NOMO-1 (cell line): ENCODE measurements at regions not wholly inside any gene's neighbourhood (a gene's known extent, or its start where the extent isn't known, plus 50 kb on each side); places are given as distances from the start of the nearest gene placed in this dataset.
"Not testable (repeated sequence)": the region's sequence is repeated elsewhere in the genome, so short reads cannot be mapped to it uniquely, and the experiment has no call there.

Experiments
- DNase-seq, 2 experiments: peaks; one replicate each; lab custom pipeline; 2025; ENCODE audit not compliant: unreplicated experiment in 2 of 2; lab: John Stamatoyannopoulos, UW

DNA sequence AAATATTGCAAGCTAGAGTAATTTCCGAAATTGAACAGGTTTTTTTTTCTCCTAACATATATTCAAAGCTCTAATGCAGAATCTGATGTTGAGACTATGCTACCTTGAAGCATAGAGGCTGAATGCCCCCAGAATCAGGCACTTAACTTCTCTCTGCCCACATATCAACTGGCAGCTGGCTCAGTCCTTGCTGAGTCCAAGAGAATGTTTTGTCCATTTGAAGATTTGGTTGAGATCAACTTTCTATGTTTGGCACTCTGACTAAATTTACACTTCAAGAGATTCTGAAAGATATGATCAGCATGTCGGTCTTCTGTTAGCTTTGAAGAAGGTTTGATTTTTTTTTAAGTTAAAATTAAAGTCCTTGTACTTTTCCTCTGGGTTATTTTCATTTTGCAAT, 1298.1 kb downstream of the EPHA7 start:
- DNase-seq, result no peak

DNA sequence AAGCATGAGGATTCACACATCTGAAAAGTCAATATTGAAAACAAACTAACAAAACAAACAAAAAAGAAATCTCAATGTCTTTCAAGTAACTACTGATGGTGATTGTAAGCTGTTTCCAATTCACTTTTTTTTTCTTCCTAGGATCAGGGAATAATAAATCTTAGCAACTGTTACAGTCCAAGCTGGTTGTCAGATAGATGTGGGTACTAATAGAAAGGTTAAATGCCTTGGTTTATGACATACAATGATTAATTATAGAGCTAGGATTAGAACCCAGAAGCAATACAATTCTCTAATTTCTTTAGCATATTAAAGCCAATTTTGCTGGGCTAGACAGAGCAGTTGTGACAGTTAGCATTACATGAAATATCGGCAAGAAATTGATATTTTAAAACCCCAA, 1301.6 kb downstream of the EPHA7 start:
- DNase-seq, result no peak

GRCh38 chr6:92114797-92115196, 1304.6 kb downstream of the EPHA7 start:
- DNase-seq, result no peak

DNA sequence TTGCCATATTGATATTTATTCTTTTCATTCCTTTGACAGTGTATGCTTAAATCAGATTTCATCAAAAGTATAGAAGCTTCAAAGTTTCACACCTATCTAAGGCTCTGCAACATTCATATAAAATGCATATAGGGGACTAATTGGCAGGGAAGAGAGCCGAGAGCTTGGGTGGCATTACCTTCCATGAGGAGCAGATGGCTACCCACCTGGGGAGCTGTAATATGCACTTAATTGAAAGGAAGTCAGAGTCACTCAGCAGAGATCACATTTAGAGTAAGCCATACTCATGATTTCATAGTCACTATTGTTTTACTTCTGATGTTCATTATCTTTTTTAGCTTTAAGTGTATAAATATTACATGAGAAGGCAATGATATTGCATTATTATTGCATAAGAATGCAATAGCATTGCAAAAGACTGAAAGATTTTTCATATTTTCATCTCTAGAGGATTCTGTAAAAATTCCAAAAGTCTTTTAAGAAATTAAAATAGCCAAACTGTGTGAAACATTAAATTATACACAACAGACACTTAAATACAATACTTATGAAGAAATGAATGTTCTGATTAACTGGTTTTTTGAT, 1305.2 kb downstream of the EPHA7 start:
- DNase-seq, result no peak

GRCh38 chr6:92111386-92111785, 1308.0 kb downstream of the EPHA7 start:
- peak in 1 of 2 experiments; percentile 76 for DNase-seq

DNA sequence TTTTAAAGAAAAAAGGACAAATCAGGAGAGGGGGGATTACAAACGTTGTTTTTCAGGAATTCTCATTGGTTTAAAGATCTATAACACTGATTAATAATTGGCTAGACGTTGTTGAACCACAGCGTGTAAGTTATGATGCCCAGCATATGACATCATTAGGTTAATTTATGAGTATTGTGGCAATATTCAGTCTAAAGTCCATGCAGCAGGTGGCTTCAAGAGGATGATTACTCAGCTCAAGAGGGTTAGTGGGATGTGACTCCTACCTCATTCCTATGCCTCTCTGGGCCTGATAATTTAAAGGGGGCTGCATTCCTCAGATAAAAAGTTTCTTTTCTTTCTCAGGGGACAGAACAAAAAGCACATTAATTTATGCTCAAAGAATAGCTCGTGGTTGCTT, 1309.0 kb downstream of the EPHA7 start:
- DNase-seq, result peak; percentile 32 to 70

GRCh38 chr6:92109956-92110355, 1309.4 kb downstream of the EPHA7 start:
- DNase-seq, result peak; percentile 65 to 83

DNA sequence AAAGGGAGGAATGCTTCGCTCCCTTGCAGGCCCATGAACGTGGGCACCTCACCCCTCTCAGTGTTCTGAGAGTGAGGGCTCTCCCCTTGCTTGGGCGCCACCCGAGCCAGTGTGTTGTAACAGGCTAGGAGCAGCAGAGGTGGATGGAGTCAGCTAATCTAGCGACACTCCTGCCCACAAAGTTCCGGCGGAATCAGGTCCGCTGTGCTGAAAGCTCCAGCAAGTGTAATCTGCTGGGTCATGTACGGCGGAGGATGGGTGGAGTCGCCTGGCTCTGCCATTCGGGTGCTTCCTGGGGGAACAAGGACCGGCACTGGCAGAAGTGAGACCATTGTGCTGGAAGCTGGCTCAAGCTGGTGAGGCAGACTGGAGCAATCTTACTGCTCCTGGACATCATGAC, 1310.1 kb downstream of the EPHA7 start:
- no peak for DNase-seq

DNA sequence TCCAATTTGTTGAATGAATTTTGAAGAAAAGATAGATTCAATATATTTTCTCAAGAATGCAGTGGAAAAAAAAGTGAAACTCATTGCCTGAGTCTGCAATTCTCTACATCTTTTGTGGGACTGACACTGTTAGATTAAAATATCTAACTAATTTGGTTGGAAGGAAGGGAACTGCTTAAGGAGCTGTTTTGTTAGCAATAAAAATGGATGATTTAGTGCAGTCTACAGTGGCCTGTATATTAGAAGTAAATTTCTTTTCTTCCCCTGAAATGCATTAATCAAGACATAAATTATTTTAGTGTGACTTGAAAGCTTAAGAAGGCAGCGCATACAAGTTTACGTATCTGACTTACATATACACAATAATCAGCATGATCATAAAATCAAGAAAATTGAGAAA, 1332.6 kb downstream of the EPHA7 start:
- no peak for DNase-seq

GRCh38 chr6:92083914-92084313, 1335.4 kb downstream of the EPHA7 start:
- not testable (repeated sequence) for DNase-seq

DNA sequence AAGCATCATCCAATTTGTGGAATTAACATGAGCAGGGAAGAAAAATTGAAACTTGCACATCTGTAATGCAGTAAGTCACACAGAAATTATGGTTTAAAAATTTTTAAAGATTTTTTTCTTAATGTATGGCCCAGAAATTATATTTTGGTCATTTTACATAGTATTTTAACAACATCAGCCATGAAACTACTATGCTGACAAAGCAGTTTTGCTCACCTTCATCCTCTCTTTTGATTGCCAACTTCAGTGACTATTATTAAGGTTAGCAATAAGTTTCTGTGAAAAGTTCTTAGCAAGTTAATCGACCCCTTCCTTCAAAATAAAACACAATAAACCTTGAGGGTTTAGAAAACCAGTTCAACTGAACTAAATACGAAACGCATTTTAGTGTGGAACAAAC, 1347.0 kb downstream of the EPHA7 start:
- no peak for DNase-seq

- DNase-seq, result no peak
Observed at GRCh38 chr6:92069781-92070180, 1349.6 kb downstream of the EPHA7 start.

DNA sequence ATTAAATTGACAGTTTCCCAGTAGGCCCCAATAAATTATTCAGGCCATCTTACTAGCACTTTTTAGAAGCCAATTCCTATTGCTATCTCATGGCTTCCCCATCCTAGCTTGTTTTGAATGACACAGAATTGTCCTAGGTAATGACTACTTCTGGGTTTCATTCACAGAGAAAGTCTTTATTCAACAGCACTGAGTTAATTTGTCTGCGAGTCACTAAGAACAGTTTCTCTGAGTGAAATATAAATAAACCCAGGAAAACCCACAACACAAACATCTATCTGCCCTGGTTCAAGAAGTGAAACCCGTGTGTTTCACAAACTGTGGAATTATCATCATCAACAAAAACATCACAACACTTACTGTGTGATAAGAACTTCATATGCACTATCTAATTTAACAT, 1366.8 kb downstream of the EPHA7 start:
- no peak for DNase-seq

DNA sequence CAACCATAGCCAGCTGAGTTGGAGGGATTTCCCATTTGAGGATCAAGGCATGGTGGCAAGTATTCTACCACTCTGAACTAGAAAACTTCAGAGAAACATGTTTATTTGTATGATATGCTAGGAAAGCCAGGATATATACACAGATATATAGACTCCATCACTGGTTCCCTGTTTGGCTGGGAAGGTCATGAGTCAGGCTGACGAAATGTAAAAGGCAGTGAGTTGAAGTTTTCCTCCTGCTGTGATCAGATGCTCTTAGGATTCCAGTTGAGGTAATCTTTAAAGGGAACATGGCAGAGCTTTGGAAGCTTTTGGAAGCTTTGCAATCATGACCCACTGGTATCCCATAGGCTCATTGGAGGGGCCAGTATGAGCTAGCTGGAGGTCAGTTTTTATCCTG, 1369.1 kb downstream of the EPHA7 start:
- no peak for DNase-seq

GRCh38 chr6:92047860-92048259, 1371.5 kb downstream of the EPHA7 start:
- no peak for DNase-seq

- DNase-seq, result no peak
Observed at GRCh38 chr6:92047152-92047850, 1372.1 kb downstream of the EPHA7 start.

- DNase-seq, result no peak
Observed at GRCh38 chr6:92044312-92044711, 1375.0 kb downstream of the EPHA7 start.

DNA sequence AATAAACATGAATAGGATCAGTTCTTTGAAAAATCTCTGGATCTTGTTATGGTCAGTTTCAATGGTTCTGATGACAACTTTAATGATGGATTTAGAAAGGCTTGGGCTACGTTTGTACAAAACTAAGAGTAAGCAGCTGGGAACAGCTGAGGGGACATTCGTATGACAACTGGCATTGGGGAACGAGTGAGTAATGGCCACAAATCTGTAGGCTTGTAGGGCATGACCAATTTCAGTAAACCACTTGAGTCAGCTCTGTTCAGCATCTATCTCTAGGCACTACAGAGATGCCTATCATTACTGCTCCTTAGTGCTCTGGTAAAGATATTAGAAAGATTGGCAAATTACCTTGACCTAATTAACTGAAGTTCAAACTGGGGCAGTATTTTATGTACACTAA, 1375.6 kb downstream of the EPHA7 start:
- no peak for DNase-seq

- DNase-seq, result no peak
Observed at GRCh38 chr6:92026878-92027277, 1392.5 kb downstream of the EPHA7 start.

GRCh38 chr6:92024881-92025280, 1394.5 kb downstream of the EPHA7 start:
- DNase-seq, result no peak

DNA sequence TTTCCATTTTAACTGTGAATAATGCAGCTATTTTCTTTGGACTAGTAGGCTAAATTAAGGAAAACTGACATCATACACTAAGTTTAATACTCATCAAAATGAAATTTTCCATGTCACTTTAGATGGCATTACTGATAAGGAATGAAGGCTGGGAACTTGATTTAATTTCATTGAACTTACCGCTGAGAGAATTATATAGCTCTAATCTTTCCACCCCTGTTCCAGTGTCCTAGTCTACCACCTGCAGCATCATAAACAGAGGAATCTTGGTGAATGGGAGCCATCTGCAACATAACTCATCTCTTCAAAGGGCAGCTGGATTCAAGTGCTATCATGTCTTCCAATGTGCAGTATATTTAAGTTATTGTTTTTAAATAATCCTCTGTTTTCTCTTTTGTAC, 1395.2 kb downstream of the EPHA7 start:
- no peak for DNase-seq

DNA sequence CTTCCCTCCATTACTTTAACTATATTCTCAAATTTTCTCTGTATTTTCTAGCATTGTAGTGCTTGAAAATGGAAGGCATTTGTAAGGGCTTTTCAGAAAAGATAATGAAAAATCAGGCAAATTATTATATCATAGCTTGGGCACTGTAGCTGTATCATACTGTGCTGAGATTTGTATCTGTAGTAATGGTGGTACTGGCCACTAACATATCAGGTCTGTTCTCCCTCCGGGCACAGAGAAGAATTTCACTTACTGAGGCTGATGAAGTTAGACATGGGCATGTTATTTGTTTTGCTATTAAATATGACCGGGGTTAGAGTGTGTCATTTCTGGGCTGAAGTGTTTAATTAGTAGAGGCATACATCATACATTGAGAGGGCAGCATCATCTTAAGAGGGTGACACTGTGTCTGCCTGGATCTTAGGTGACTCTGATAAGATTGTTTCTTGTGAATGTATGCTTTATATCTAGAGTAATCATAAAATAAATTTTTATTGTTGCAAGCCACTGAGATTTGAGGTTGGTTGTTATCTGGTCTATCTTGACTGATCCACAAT, 1395.9 kb downstream of the EPHA7 start:
- no peak for DNase-seq
